H4 (cell line): ENCODE measurements at regions not wholly inside any gene's neighbourhood (a gene's known extent, or its start where the extent isn't known, plus 50 kb on each side); places are given as distances from the start of the nearest gene placed in this dataset.
A peak's percentile ranks its signal among the peaks of the same experiment; 100 is the strongest.

Source experiments
- DNase-seq: peaks from one replicate; pipeline ENCODE4 v3.0.0-alpha.2; 2015; ENCODE audit warnings: low spot score

- DNase-seq = no peak
Observed at GRCh38 chr4:108331905-108332632, 163.3 kb upstream of the LEF1 start.

GRCh38 chr4:108328383-108328732 lies 159.6 kb upstream of the LEF1 start:
- no peak for DNase-seq

- DNase-seq = no peak
Observed at GRCh38 chr4:108327642-108328382, 159.1 kb upstream of the LEF1 start.

GRCh38 chr4:108325561-108325960 lies 156.8 kb upstream of the LEF1 start:
- DNase-seq = no peak

- DNase-seq = no peak
Observed at GRCh38 chr4:108324450-108324849, 155.7 kb upstream of the LEF1 start.

- DNase-seq = no peak
Observed at GRCh38 chr4:108322497-108322896, 153.8 kb upstream of the LEF1 start.

- DNase-seq = no peak
Observed at GRCh38 chr4:108320061-108320460, 151.3 kb upstream of the LEF1 start.

- DNase-seq = no peak
Observed at GRCh38 chr4:108317377-108317776, 148.6 kb upstream of the LEF1 start.

- no peak for DNase-seq
Observed at GRCh38 chr4:108315694-108316093, 147.0 kb upstream of the LEF1 start.

- DNase-seq = no peak
Observed at GRCh38 chr4:108314900-108315589, 146.3 kb upstream of the LEF1 start.

GRCh38 chr4:108313546-108314339 lies 145.0 kb upstream of the LEF1 start:
- no peak for DNase-seq

GRCh38 chr4:108311313-108311712 lies 142.6 kb upstream of the LEF1 start:
- DNase-seq = no peak

- DNase-seq = peak; percentile 85
Observed at GRCh38 chr4:108303488-108304177, 134.9 kb upstream of the LEF1 start.

GRCh38 chr4:108301545-108302251 lies 133.0 kb upstream of the LEF1 start:
- no peak for DNase-seq

GRCh38 chr4:108297605-108298004 lies 128.9 kb upstream of the LEF1 start:
- no peak for DNase-seq

GRCh38 chr4:108292229-108292628 lies 123.5 kb upstream of the LEF1 start:
- no peak for DNase-seq

GRCh38 chr4:108291137-108291536 lies 122.4 kb upstream of the LEF1 start:
- DNase-seq = no peak

GRCh38 chr4:108287834-108288413 lies 119.2 kb upstream of the LEF1 start:
- no peak for DNase-seq

GRCh38 chr4:108280072-108280471 lies 111.3 kb upstream of the LEF1 start:
- no peak for DNase-seq

- no peak for DNase-seq
Observed at GRCh38 chr4:108276690-108277089, 108.0 kb upstream of the LEF1 start.
